ENCODE measurements at regions not wholly inside any gene's neighbourhood (a gene's known extent, or its start where the extent isn't known, plus 50 kb on each side); places are given as distances from the start of the nearest gene placed in this dataset.

- no peak for TF ChIP-seq CTCF (IDR thresholded peaks at IDR 0.05)
- no peak for TF ChIP-seq POLR2A (IDR thresholded peaks at IDR 0.05)
Measured at GRCh38 chr5:92674321-92674720, 906.7 kb downstream of the NR2F1-AS1 start.
